ENCODE measurements at regions not wholly inside any gene's neighbourhood (a gene's known extent, or its start where the extent isn't known, plus 50 kb on each side); places are given as distances from the start of the nearest gene placed in this dataset.
"Not testable (repeated sequence)": the region's sequence is repeated elsewhere in the genome, so short reads cannot be mapped to it uniquely, and the experiment has no call there.

DNA sequence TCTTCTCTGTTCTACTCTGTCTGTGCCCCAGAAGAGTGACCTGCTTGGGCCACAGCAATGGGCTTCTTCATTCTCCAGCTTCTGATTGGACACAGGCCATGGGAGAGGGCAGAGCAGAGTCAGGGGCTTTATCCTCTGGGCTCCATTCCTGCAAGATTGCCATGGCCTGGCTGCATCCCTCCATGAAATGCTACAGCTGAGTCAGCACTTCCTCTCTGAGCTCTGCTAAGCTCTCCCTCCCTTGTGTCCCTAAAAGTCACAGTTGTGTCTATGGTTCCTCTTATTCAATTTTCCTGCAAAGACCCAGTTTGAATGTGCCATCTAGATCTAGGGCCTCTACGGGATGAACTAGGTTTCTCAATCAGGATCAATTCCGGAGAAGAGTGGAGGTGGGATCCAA is 903.8 kb downstream of the TYW1 start:
- H3K9me3 ChIP-seq, result no peaks in the 10 kb centered on the region
- no peak overlapping the region for H3K27ac ChIP-seq
- TF ChIP-seq, protein P1, sequence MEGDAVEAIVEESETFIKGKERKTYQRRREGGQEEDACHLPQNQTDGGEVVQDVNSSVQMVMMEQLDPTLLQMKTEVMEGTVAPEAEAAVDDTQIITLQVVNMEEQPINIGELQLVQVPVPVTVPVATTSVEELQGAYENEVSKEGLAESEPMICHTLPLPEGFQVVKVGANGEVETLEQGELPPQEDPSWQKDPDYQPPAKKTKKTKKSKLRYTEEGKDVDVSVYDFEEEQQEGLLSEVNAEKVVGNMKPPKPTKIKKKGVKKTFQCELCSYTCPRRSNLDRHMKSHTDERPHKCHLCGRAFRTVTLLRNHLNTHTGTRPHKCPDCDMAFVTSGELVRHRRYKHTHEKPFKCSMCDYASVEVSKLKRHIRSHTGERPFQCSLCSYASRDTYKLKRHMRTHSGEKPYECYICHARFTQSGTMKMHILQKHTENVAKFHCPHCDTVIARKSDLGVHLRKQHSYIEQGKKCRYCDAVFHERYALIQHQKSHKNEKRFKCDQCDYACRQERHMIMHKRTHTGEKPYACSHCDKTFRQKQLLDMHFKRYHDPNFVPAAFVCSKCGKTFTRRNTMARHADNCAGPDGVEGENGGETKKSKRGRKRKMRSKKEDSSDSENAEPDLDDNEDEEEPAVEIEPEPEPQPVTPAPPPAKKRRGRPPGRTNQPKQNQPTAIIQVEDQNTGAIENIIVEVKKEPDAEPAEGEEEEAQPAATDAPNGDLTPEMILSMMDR (IDR thresholded peaks at IDR 0.05), result no peak
- no peak overlapping the region for H3K4me3 ChIP-seq
- no peaks in the 10 kb centered on the region for H3K27me3 ChIP-seq (ENCODE audit: low read depth)
- no peak for ATAC-seq
- H3K36me3 ChIP-seq, result no peaks in the 10 kb centered on the region
- no peak for DNase-seq
- H3K4me1 ChIP-seq, result no peaks in the 10 kb centered on the region
- intact Hi-C loops (cut with DNase I), result no loop called here

DNA sequence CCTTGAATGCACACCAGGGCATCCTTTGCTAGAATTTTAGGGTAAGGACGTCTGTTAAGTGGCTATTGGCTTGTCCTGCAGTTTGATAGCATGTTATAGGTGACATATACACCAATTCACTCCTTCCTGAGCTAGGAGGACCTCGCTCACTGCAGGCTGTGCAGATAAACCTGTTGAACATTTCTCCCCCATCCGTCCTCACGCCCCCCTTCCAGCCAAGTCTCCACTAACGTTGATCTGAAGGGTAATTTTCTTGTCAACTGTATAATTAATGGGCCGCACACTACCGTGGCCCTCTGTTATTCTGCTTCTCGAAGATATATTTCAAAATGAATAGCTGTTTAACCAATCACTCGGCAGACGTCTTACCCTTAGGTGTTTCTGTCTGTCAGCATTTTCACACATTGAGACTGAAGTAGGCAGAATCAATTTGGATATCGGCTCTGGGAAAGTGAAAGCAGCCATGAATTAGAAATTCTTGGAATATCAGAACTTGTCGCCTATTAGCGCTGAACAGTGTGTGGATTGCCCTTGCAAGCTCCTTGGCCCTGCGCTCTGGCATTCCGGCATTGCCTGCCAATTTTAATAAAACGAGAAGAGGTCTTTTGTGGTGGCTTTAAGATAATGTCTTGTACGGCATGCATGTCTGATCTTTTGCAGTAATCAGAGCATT is 905.3 kb downstream of the TYW1 start:
- DNase-seq (no peak), ATAC-seq (no peak)
- TF ChIP-seq, protein P1 (IDR thresholded peaks at IDR 0.05), result no peak
- Histone ChIP-seq H3K36me3 (no peaks in the 10 kb centered on the region), H3K4me1 (no peaks in the 10 kb centered on the region), H3K9me3 (no peaks in the 10 kb centered on the region), H3K27me3 (ENCODE audit: low read depth) (no peaks in the 10 kb centered on the region), H3K27ac (no peak overlapping the region), H3K4me3 (no peak overlapping the region)
- intact Hi-C loops (cut with DNase I), result no loop called here

DNA sequence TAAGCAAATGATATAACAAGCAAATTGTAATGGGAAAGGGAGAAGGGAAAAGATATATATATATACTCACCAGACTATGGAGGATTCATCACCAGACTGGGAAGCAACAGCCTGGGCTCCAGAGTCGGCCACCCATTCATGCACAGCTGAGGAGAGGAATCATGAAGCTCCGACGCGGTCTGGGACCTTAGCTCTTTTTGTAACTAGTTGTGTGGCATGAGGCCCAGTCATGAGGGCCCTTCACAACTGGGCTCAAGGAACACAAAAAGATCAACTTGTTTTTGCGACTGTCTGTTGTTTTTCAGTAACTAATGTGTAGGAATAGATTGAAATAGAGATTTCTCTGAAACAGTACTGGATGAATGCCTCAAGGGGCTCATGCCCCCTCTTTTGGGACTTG is 911.2 kb downstream of the TYW1 start:
- TF ChIP-seq, protein P1 (IDR thresholded peaks at IDR 0.05), result no peak
- Histone ChIP-seq H3K27me3 (ENCODE audit: low read depth) (no peaks in the 10 kb centered on the region), H3K4me3 (no peak overlapping the region), H3K27ac (no peak overlapping the region), H3K36me3 (no peaks in the 10 kb centered on the region), H3K4me1 (no peaks in the 10 kb centered on the region), H3K9me3 (no peaks in the 10 kb centered on the region)
- no peak for ATAC-seq
- DNase-seq, result no peak
- intact Hi-C loops (cut with DNase I), result no loop called here

DNA sequence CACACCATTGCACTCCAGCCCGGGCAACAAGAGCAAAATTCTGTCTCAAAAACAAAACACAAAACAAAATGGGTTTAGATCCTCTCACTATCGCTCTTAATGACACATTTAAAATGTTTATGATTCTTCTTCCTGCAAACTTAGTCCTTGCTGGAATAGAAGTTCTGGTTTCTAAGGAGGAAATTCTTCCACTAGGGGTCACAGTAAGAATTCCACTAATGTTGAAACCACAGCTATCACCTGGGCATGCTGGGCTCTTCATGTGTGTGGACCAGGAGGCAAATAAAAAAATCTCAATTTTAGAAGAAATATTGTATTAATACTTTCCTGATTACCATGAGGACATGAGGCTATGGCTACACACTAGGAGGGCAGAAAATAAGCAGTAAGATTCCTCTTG is 915.8 kb downstream of the TYW1 start:
- intact Hi-C loops (cut with DNase I), result no loop called here
- no peaks in the 10 kb centered on the region for H3K9me3 ChIP-seq
- H3K4me1 ChIP-seq, result no peaks in the 10 kb centered on the region
- no peak for ATAC-seq
- no peaks in the 10 kb centered on the region for H3K36me3 ChIP-seq
- H3K4me3 ChIP-seq, result no peak overlapping the region
- no peaks in the 10 kb centered on the region for H3K27me3 ChIP-seq (ENCODE audit: low read depth)
- no peak for DNase-seq
- TF ChIP-seq, protein P1 (IDR thresholded peaks at IDR 0.05), result no peak
- H3K27ac ChIP-seq, result no peak overlapping the region

DNA sequence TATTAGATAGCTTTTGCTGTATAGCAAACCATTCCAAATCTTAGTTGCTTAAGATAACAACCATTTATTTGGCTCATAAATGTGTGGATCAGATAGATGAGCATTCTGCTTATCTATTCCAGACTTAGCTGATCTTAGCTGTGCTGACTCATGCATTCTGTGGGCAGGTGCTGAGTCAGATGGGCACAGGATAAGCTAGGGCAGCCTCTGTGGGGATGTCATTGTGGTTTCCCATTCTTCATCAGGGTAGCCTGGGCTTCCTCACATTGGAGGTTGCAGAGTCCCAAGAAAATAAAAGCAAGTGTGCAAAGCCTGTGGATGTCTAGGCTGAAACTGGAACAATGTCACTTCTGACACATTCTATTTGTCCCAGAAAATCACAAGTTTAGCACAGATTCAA is 917.0 kb downstream of the TYW1 start:
- no peak overlapping the region for H3K27ac ChIP-seq
- no peaks in the 10 kb centered on the region for H3K36me3 ChIP-seq
- intact Hi-C loops (cut with DNase I), result no loop called here
- TF ChIP-seq, protein P1 (IDR thresholded peaks at IDR 0.05), result no peak
- H3K4me1 ChIP-seq, result no peaks in the 10 kb centered on the region
- H3K4me3 ChIP-seq, result no peak overlapping the region
- H3K27me3 ChIP-seq (ENCODE audit: low read depth), result no peaks in the 10 kb centered on the region
- no peak for ATAC-seq
- peaks cover 4% of the 10 kb centered on the region for H3K9me3 ChIP-seq
- DNase-seq, result no peak

DNA sequence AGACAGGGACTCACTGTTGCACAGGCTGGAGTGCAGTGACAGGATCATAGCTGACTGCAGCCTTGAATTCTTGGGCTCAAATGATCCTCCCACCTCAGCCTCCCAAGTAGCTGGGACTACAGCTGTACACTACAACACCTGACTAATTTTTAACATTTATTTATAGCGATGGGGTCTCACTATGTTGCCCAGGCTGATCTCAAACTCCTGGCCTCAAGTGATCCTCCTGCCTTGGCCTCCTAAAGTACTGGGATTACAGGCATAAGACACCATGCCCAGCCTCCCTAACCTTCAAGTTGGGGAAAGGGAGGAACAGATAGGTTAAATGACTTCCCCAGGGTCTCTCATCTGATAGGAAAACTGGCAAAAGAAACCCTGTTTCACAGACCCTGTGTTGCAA is 919.5 kb downstream of the TYW1 start:
- H3K4me1 ChIP-seq; H3K27ac ChIP-seq; DNase-seq; H3K4me3 ChIP-seq; H3K9me3 ChIP-seq; H3K36me3 ChIP-seq; ATAC-seq; intact Hi-C loops (cut with DNase I); H3K27me3 ChIP-seq (ENCODE audit: low read depth): not testable (repeated sequence)

Data from lower lobe of right lung (tissue), 2 donors.